HG02678 (cell line): ENCODE measurements at regions not wholly inside any gene's neighbourhood (a gene's known extent, or its start where the extent isn't known, plus 50 kb on each side); places are given as distances from the start of the nearest gene placed in this dataset.

ENCODE experiments used
- ATAC-seq: cut with Tn5 transposase; IDR thresholded peaks from one replicate; pipeline ENCODE4 v1.9.1; 2021; ENCODE audit warnings: mild to moderate bottlenecking, moderate library complexity; ENCODE audit not compliant: unreplicated experiment

DNA sequence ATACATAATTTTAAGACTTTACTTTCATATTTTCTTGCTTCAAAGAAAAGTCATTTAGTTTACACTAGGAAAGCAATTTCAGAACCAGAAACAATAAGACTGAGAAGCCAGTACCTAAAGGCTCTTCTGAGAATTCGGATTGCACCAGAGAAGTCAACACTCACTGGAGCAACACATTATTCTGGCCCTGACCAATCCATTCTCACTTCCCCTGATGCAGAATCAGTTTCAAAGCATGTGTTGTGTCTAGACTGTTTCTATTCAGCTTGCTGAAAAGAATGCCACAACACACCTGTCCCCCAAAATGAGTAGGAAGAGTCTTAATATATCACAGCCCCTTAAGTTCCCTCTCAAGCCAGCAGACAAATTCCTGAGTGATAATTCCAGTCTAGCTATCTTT is 1074.3 kb upstream of the TENM4 start:
- no peak for ATAC-seq

DNA sequence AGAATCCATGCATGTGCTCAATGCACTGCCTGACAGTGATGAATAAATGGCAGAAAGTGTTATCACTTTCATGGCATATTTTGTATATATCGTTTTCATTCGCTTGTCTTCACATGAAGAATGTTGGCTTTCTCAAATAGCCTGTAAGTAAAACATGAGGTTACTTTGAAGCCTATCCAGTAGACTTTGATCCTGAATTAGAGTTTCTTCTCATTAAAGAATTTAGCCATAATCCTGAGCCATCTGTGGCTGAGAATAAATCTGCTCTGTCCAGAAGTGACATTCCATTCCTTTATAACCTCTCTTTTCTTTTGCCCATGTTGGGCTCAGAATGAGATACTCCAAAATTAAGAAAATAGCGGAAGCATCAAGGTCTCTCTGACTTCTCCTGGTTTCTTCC is 1071.7 kb upstream of the TENM4 start:
- ATAC-seq = no peak

DNA sequence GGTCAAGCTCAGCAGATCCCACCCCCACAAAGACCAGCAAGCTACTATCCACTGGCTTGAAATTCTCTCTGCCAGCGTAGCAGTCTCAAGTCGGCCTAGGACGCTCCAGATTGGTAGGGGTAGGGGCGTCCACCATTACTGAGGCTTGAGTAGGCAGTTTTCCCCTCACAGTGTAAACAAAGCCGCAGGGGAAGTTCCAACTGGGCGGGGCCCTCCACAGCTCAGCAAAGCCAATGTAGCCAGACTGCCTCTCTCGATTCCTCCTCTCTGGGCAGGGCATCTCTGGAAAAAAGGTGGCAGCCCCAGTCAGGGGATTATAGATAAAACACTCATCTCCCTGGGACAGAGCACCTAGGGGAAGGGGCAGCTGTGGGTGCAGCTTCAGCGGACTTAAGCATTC is 1064.9 kb upstream of the TENM4 start:
- no peak for ATAC-seq

DNA sequence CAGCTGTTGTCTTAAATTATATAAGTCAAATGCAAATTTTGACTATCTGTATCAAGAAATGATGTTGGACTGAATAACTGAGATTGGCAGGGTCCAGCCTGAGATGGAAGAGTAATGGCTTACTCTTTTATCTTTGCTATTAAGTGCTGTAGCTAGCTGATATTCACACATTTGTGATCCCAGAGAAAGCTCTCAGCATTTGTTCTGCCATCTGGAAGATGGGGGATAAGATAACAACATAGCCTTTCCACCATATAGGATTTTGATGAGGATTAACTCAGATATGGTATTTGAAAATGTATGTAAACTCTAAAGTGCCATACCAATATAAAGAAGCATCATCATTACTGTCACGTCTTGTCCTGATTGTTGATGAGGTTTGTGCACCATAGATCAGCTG is 1063.2 kb upstream of the TENM4 start:
- no peak for ATAC-seq

DNA sequence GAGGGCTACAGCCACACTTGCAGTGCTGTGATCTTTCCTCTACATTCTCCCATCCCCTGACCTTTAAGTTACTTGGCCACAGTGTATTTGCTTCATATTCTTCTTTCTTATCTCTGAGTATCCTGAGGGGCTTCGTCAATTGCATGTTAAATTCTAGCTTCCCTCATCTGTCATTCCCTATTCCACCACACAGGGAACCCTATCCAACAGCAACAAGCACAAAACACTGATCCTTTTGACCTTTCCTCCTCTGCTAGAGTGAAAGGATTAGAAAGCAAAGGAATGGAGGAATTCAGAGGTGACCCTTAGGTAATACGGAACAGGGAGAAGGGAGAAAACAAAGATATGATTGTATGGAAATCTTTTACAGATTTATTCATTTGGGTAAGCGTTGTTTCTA is 1061.7 kb upstream of the TENM4 start:
- no peak for ATAC-seq

GRCh38 chr11:80495116-80495515 is 1054.3 kb upstream of the TENM4 start:
- ATAC-seq = no peak

DNA sequence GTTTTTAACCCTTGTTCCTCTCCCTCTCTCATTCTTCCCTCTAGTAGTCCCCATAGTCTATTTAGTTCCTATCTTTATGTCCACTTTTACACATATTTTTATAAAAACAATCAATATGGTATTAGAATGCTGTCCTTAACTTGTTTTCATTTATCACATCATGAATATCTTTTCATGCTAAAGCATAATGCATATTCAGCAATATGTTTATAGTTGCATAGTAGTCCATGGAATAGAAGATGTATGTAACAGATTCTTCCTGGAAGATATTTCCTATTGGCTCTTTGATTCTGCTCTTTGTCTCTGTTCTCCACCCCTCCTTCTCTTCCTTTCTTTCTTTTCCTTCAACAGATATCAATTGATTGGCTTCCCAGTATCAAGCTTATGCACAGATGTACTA is 1047.1 kb upstream of the TENM4 start:
- ATAC-seq = no peak

- ATAC-seq = no peak
Measured at GRCh38 chr11:80486678-80487077, 1045.8 kb upstream of the TENM4 start.

- ATAC-seq = no peak
Measured at GRCh38 chr11:80477178-80477577, 1036.3 kb upstream of the TENM4 start.

DNA sequence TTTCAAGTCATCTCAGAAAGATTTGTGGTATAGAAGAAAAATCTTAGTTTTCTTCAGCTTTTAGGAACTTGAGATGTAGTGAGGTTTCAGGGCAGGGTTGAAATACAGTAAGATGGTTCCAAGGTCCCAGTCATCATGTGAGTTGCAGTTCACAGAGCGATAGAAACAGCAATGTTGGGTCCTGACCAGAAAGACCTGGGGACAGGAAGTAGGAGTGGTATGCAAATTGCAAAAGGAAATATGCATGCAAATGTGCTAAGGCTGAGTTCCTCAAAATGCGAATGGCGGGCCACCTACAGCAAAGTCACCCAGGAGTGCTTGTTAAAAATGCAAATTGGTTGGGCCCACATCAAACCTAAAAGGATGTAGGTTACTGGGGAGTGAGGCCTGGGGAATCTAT is 1032.7 kb upstream of the TENM4 start:
- peak; percentile 54 for ATAC-seq

GRCh38 chr11:80469871-80470270 is 1029.0 kb upstream of the TENM4 start:
- no peak for ATAC-seq

DNA sequence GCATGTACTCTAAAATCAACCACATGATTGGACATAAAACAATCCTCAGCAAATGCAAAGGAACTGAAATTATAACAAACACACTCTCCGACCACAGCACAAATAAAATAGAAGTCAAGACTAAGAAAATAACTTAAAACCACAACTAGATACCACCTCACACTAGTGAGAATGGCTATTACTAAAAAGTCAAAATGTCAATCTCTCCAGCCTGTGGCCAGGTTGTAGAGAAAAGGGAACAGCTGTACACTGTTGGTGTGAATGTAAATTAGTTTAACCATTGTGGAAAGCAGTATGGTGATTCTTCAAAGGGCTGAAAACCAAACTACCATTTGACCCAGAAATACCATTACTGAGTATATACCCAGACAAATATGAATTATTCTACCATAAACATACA is 1025.7 kb upstream of the TENM4 start:
- ATAC-seq = no peak

GRCh38 chr11:80462211-80462610 is 1021.4 kb upstream of the TENM4 start:
- no peak for ATAC-seq

GRCh38 chr11:80458376-80458775 is 1017.5 kb upstream of the TENM4 start:
- no peak for ATAC-seq

- ATAC-seq = no peak
Measured at GRCh38 chr11:80457823-80458222, 1017.0 kb upstream of the TENM4 start.

DNA sequence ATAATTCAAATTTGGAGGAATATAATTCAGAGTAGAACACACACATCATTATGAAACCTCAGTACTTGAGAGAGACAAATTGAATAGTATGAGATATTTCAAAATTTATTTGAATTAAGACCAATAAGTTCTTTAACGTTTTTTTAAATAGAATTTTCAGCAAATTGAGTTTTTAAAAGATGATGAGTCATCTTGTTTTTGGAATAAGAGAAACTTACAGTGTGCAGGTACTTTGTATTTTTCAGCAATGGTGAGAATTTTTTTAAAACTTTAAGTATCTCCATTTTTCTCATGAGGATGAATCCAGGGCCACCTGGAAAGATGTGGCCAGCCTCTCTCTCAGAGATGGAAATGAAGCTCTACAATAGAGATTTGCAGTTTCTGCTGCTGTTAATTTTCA is 1015.0 kb upstream of the TENM4 start:
- ATAC-seq = no peak

- no peak for ATAC-seq
Measured at GRCh38 chr11:80451105-80451504, 1010.3 kb upstream of the TENM4 start.

DNA sequence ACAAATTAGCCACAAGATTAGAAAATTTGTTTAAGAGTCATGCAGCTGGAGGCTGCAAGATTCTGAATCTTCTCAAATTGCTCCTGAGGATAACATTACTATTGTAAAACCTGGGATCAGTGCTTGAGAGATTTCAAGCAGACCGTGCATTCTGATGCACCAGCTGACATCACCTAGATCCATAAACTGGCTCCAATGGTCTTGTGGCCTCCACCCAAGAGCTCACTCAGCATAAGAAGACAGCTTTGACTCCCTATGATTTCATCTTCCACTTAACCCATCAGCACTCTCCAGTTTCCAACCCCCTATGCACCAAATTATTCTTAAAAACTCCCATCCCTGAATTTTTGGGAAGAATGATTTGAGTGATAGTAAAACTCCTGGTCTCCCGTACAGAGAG is 1007.9 kb upstream of the TENM4 start:
- ATAC-seq = no peak

DNA sequence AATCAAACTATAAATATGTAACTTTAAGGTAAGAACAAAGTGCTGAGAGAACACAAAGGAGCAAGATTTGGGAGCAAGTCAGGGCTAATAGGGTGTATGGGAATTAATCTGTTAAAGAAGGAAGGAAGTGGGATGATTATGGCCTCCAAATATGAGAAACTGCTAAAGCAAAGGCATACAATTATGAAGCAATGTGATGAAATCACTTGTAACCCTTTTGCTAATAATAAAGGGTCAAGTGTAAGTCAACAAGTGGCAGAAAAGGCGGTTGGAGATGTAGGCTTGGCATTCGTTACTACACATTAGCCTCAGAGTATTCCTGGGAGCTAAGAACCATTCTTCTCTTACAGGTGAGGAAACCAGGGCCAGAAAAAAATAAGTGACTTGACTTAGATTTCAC is 1002.3 kb upstream of the TENM4 start:
- no peak for ATAC-seq

GRCh38 chr11:80441821-80442220 is 1001.0 kb upstream of the TENM4 start:
- no peak for ATAC-seq

GRCh38 chr11:80440835-80441234 is 1000.0 kb upstream of the TENM4 start:
- no peak for ATAC-seq

DNA sequence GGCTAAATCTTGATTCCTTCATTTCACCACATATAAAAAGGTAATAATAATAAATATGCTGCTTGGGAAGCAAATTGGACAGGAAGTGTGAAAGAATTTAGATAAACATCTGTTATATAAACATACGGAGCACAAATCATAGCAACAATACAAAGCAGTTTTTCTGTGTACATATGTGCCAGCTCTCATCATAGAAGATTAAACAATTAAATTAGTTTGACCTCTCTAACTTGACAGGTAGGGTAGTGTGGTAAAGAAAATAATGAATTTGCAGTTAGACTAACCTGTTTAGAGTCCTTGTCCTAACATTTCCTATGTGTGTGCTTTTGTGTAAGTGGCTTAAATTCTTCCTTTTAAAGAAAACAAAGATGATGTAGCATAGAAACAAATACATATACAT is 995.7 kb upstream of the TENM4 start:
- ATAC-seq = no peak

DNA sequence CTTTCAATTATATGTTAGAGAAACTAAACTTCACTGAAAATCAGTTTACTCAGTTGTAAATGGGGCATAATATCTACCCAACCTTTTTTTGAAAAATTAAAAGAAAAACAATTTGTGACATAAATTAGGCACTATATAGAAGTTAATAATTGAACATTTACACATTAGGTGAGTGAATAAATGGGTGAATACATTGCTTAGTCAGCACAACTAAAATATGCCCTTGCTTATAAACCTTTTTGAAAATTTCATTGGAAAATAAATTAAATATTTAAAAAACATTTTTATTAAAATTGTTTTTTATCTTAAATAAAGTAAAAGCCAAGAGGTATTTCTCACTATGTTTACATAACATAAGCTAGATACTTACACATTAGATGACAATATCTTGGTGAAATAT is 994.5 kb upstream of the TENM4 start:
- no peak for ATAC-seq

- ATAC-seq = no peak
Measured at GRCh38 chr11:80432057-80432456, 991.2 kb upstream of the TENM4 start.
